K562 (cell line): ENCODE measurements at regions not wholly inside any gene's neighbourhood (a gene's known extent, or its start where the extent isn't known, plus 50 kb on each side); places are given as distances from the start of the nearest gene placed in this dataset.

Experiments
- ATAC-seq: fragments of 200-7000 bp; cut with Tn5 transposase; 3 replicates; pipeline ENCODE4 v1.9.1; 2020; ENCODE audit warnings: moderate library complexity
- BruUV-seq: library from RNA; stranded (reverse); fragments of 400-500 nt; replicated peaks from 2 replicates; lab custom pipeline; 2021; lab: Mats Ljungman, UMichigan
- CTCF ChIA-PET: fragments of 300-600 bp; formaldehyde crosslinking; extraction: SDS; loops from one replicate; lab custom pipeline; 2021; ENCODE audit warnings: low intra/inter-chr PET ratio; lab: Yijun Ruan, JAX
- POLR2A ChIA-PET: fragments of 300-600, 350-650 bp; sonication (Branson Sonifier 250); formaldehyde crosslinking; extraction: SDS; loops from one replicate; lab custom pipeline; 2021; ENCODE audit warnings: antibody characterized with exemption, inconsistent platforms; lab: Yijun Ruan, JAX
- DNase-seq, 4 experiments: peaks; one replicate each; pipeline versions ENCODE4 v3.0.0 to v3.0.0-alpha.2; 2011 to 2018; ENCODE audit warnings: low spot score in 3 of 4, mixed read lengths in 3 of 4; ENCODE audit errors: extremely low read depth in 1 of 4
- FAIRE-seq: peaks from 2 replicates; lab custom pipeline; 2011; peaks lifted over from hg19 to GRCh38; lab: Jason Lieb, UNC
- H2AFZ ChIP-seq: 2 replicates; pipeline ENCODE4 v1.6.0; 2011; ENCODE audit warnings: low read depth, low read length, control low read depth, inconsistent platforms
- H3K27ac ChIP-seq: fragments of 200-600 bp; 3 replicates; pipeline ENCODE4 v1.8.0; 2011; ENCODE audit warnings: low read depth, mild to moderate bottlenecking, control low read depth, inconsistent platforms, low read length, moderate library complexity, mixed read lengths; ENCODE audit errors: extremely low read depth
- H3K27me3 ChIP-seq, 2 experiments: fragments of 300-600 bp in 1 of 2; 2 replicates in 1 of 2; 3 replicates in 1 of 2; pipeline versions ENCODE4 v1.6.0 to v1.8.0; 2011; ENCODE audit warnings: inconsistent platforms in 2 of 2, low read length in 2 of 2, mild to moderate bottlenecking in 1 of 2, mixed read lengths in 1 of 2, moderate library complexity in 1 of 2; ENCODE audit not compliant: control insufficient read depth in 2 of 2, insufficient read depth in 2 of 2
- H3K36me3 ChIP-seq: fragments of 300-600 bp; 3 replicates; pipeline ENCODE4 v1.8.0; 2011; ENCODE audit warnings: mild to moderate bottlenecking, low read length, inconsistent platforms; ENCODE audit not compliant: control insufficient read depth, insufficient read depth
- H3K4me1 ChIP-seq, 2 experiments: fragments of 200-600 bp in 1 of 2; replicated peaks in 1 of 2; 2 replicates in 1 of 2; 3 replicates in 1 of 2; pipeline versions ENCODE4 v1.5.1 to v1.8.0; 2011; ENCODE audit warnings: inconsistent platforms in 2 of 2, low read length in 2 of 2, mild to moderate bottlenecking in 1 of 2, mixed read lengths in 1 of 2, moderate library complexity in 1 of 2; ENCODE audit not compliant: control insufficient read depth in 2 of 2, insufficient read depth in 2 of 2
- H3K4me2 ChIP-seq: 2 replicates; pipeline ENCODE4 v1.6.1; 2011; ENCODE audit warnings: low read length, control low read depth, inconsistent platforms, mixed read lengths; ENCODE audit not compliant: insufficient read depth
- H3K4me3 ChIP-seq: fragments of 200-600 bp; sonication (generic), shearing (Covaris generic); 2 replicates; pipeline ENCODE4 v1.5.1; 2016; ENCODE audit warnings: control low read depth, inconsistent platforms
- H3K79me2 ChIP-seq: fragments of 200-600 bp; 3 replicates; pipeline ENCODE4 v1.8.0; 2011; ENCODE audit warnings: low read length, inconsistent platforms; ENCODE audit not compliant: control insufficient read depth, insufficient read depth
- H3K9ac ChIP-seq, 2 experiments: 2 replicates each; pipeline versions ENCODE4 v1.6.0 to v1.6.1; 2011; ENCODE audit warnings: low read depth in 2 of 2, low read length in 2 of 2, control low read depth in 1 of 2, inconsistent platforms in 1 of 2, mild to moderate bottlenecking in 1 of 2, mixed read lengths in 1 of 2; ENCODE audit not compliant: insufficient read depth in 1 of 2
- H3K9me1 ChIP-seq: one replicate; pipeline ENCODE4 v1.6.0; 2011; ENCODE audit warnings: inconsistent platforms, mild to moderate bottlenecking, low read length, moderate library complexity; ENCODE audit not compliant: control insufficient read depth, insufficient read depth
- H3K9me3 ChIP-seq: replicated peaks from 2 replicates; pipeline ENCODE4 v1.5.1; 2011; ENCODE audit warnings: low read depth, low read length, inconsistent platforms; ENCODE audit not compliant: control insufficient read depth, insufficient read depth
- H4K20me1 ChIP-seq: replicated peaks from 2 replicates; pipeline ENCODE4 v1.6.1; 2011; ENCODE audit warnings: low read length, inconsistent platforms, mixed read lengths; ENCODE audit not compliant: control insufficient read depth, insufficient read depth
- COPS2 ChIP-seq: fragments of 450-650 bp; conservative IDR thresholded peaks from 2 replicates; pipeline ENCODE4 v1.6.1; 2016; ENCODE audit warnings: mild to moderate bottlenecking, moderate library complexity
- GATA2 ChIP-seq: sonication (generic); formaldehyde crosslinking; IDR thresholded peaks from 2 replicates; pipeline ENCODE4 v1.4.0; 2020; ENCODE audit warnings: mild to moderate bottlenecking, missing genetic modification reagents
- SPI1 ChIP-seq: IDR thresholded peaks from 2 replicates; pipeline ENCODE4 v1.6.1; 2011; ENCODE audit warnings: low read depth, low read length, control low read depth, borderline replicate concordance
- STAG1 ChIP-seq: sonication (generic); formaldehyde crosslinking; IDR thresholded peaks from 2 replicates; pipeline ENCODE4 v1.5.0; 2020; ENCODE audit warnings: missing genetic modification reagents, borderline replicate concordance
- THAP12 ChIP-seq: fragments of 250-450 bp; sonication (Bioruptor Pico); IDR thresholded peaks from 2 replicates; pipeline ENCODE4 v1.9.0; 2021; ENCODE audit warnings: mild to moderate bottlenecking, inconsistent platforms
- USF1 ChIP-seq: sonication (generic); formaldehyde crosslinking; IDR thresholded peaks from 2 replicates; pipeline ENCODE4 v1.9.0; 2022; ENCODE audit warnings: mild to moderate bottlenecking, missing genetic modification reagents
- YBX1 ChIP-seq: fragments of 450-650 bp; IDR thresholded peaks from 2 replicates; pipeline ENCODE4 v1.7.1; 2016; ENCODE audit warnings: mild to moderate bottlenecking
- ZFP1 ChIP-seq: fragments of 450-650 bp; formaldehyde crosslinking; IDR thresholded peaks from 2 replicates; pipeline ENCODE4 v1.4.0; 2020; ENCODE audit warnings: mild to moderate bottlenecking, mixed read lengths
- WGBS: fragments of 100-300 bp; shearing (Covaris generic); methylation state at CpG from one replicate; pipeline ENCODE4 v1.1.6; 2016; ENCODE audit warnings: low coverage, mixed read lengths; ENCODE audit not compliant: insufficient coverage; ENCODE audit errors: missing lambda C conversion rate; 5-methylcytosine and 5-hydroxymethylcytosine counted together
- in situ Hi-C: fragments of 300-500 bp; cut with MboI; formaldehyde crosslinking; loops from 4 replicates; pipeline ENCODE4 v1.15.0; 2018; ENCODE audit warnings: inconsistent platforms, mixed read lengths
- intact Hi-C: fragments of 100-400 bp; cut with micrococcal nuclease; formaldehyde crosslinking; loops from 2 replicates; pipeline ENCODE4 v1.14.2; 2022
- TF ChIP-seq, protein P1 (sequence below): fragments of 450-650 bp; IDR thresholded peaks from one replicate; pipeline ENCODE4 v1.6.1; 2018; ENCODE audit warnings: mild to moderate bottlenecking, moderate library complexity; ENCODE audit not compliant: partially characterized antibody
- TF ChIP-seq, protein P2 (sequence below), 2 experiments: fragments of 450-650 bp; IDR thresholded peaks; 2 replicates each; pipeline ENCODE4 v1.6.1; 2018; ENCODE audit warnings: mild to moderate bottlenecking in 2 of 2, low read depth in 1 of 2; ENCODE audit not compliant: partially characterized antibody in 2 of 2

DNA sequence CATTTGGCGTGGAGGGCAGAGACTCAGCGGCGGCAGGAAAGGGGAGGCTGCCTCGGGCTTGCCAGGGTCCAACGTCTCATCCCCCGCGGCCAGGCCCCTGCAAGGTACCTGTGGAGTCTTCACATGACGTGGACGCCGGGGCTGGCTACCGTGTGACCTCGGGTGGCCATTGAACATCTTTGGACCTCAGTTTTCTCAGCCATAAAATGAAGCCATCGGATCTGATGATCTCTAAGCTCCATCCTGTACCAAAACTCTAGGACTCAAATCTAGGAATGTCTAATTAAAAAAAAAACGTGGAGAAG is 141.8 kb upstream of the KCNE2 start (continued):
- TF ChIP-seq, protein P1, sequence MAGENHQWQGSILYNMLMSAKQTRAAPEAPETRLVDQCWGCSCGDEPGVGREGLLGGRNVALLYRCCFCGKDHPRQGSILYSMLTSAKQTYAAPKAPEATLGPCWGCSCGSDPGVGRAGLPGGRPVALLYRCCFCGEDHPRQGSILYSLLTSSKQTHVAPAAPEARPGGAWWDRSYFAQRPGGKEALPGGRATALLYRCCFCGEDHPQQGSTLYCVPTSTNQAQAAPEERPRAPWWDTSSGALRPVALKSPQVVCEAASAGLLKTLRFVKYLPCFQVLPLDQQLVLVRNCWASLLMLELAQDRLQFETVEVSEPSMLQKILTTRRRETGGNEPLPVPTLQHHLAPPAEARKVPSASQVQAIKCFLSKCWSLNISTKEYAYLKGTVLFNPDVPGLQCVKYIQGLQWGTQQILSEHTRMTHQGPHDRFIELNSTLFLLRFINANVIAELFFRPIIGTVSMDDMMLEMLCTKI: no peak
- TF ChIP-seq THAP12 (no peak), ZFP1 (CRISPR knock-in tag) (no peak), YBX1 (no peak), COPS2 (no peak)

DNA sequence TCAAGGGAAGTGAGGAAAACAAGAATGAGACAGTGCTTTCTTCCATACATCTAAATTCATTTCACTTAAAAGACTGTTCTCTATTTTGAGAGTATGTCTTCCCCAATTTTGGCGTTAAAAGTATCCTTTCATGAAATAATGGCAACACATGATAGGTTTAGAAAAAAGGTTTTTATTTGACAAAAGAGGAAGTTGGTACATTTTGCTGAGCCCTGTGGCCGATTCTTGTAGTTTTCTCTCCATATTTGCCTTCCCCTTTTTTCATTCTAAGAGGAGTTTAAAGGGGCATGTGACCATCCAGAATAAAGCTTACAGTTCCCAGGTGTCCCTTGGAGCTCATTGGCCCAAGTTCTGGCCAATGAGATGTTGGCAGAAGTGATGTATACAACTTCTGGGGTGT is 140.4 kb upstream of the KCNE2 start:
- POLR2A ChIA-PET: interaction anchor here (0.6 kb wide), 1 partner anchor 21 kb away, joined by 3 read pairs; no protein-coding TSS in a partner anchor
- DNase-seq: no peak
- Histone ChIP-seq H3K27ac (no peak overlapping the region), H3K4me1 (peaks cover 0 to 3% of the 10 kb centered on the region in 2 experiments; a peak in 1 of 5 replicates), H2AFZ (no peak overlapping the region), H3K9ac (no peak overlapping the region), H4K20me1 (no peaks in the 10 kb centered on the region), H3K27me3 (peaks cover 33 to 55% of the 10 kb centered on the region in 2 experiments), H3K9me3 (no peaks in the 10 kb centered on the region)
- intact Hi-C loops: no loop called here
- in situ Hi-C loops: no loop called here
- CTCF ChIA-PET: no interaction called here
- ATAC-seq: no peak
- no peak for FAIRE-seq
- BruUV-seq: no TSS peak
- TF ChIP-seq, protein P2, sequence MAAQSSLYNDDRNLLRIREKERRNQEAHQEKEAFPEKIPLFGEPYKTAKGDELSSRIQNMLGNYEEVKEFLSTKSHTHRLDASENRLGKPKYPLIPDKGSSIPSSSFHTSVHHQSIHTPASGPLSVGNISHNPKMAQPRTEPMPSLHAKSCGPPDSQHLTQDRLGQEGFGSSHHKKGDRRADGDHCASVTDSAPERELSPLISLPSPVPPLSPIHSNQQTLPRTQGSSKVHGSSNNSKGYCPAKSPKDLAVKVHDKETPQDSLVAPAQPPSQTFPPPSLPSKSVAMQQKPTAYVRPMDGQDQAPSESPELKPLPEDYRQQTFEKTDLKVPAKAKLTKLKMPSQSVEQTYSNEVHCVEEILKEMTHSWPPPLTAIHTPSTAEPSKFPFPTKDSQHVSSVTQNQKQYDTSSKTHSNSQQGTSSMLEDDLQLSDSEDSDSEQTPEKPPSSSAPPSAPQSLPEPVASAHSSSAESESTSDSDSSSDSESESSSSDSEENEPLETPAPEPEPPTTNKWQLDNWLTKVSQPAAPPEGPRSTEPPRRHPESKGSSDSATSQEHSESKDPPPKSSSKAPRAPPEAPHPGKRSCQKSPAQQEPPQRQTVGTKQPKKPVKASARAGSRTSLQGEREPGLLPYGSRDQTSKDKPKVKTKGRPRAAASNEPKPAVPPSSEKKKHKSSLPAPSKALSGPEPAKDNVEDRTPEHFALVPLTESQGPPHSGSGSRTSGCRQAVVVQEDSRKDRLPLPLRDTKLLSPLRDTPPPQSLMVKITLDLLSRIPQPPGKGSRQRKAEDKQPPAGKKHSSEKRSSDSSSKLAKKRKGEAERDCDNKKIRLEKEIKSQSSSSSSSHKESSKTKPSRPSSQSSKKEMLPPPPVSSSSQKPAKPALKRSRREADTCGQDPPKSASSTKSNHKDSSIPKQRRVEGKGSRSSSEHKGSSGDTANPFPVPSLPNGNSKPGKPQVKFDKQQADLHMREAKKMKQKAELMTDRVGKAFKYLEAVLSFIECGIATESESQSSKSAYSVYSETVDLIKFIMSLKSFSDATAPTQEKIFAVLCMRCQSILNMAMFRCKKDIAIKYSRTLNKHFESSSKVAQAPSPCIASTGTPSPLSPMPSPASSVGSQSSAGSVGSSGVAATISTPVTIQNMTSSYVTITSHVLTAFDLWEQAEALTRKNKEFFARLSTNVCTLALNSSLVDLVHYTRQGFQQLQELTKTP (IDR thresholded peaks at IDR 0.05; ENCODE audit: low read depth in 1 of 2, partially characterized antibody in 2 of 2): peak in 1 of 2 experiments; percentile 91
- TF ChIP-seq GATA2 (CRISPR knock-in tag): no peak
- TF ChIP-seq USF1 (CRISPR knock-in tag): 0 out of 2 replicates have a peak, but pooled peaks have one; percentile 17
- TF ChIP-seq STAG1 (CRISPR knock-in tag): no peak
- TF ChIP-seq SPI1: peak; percentile 69; the same call in 1 of the 2 replicates
- TF ChIP-seq, all 486 proteins: peak for 3
- WGBS: 2% methylated on average over 2 of the region's 2 CpGs
- no peaks in the 10 kb centered on the region for H3K9me1 ChIP-seq
- no peaks in the 10 kb centered on the region for H3K79me2 ChIP-seq
- no peaks in the 10 kb centered on the region for H3K36me3 ChIP-seq
- H3K4me2 ChIP-seq: no peak overlapping the region
- no peak overlapping the region for H3K4me3 ChIP-seq
